Neural cell (in vitro differentiated cells): ENCODE measurements at regions not wholly inside any gene's neighbourhood (a gene's known extent, or its start where the extent isn't known, plus 50 kb on each side); places are given as distances from the start of the nearest gene placed in this dataset.

Experiments
- H2AFZ ChIP-seq: fragments of 200-600, 300-800 bp; sonication (generic), shearing (Covaris generic); 2 replicates; pipeline ENCODE4 v1.6.0; 2014; ENCODE audit warnings: low read depth, mild to moderate bottlenecking, antibody characterized with exemption, low read length, moderate library complexity
- H3F3A ChIP-seq: fragments of 200-600 bp; shearing (Covaris generic); 2 replicates; pipeline ENCODE4 v1.6.1; 2016; ENCODE audit warnings: mild to moderate bottlenecking, moderate library complexity, mixed read lengths, antibody characterized with exemption, low read length; ENCODE audit not compliant: insufficient read depth, poor library complexity, severe bottlenecking
- H3K27ac ChIP-seq: fragments of 200-600, 300-800 bp; sonication (generic), shearing (Covaris generic); 2 replicates; pipeline ENCODE4 v1.5.1; 2014; ENCODE audit warnings: mild to moderate bottlenecking, low read length, moderate library complexity
- H3K27me3 ChIP-seq: fragments of 300-800, 200-600 bp; sonication (generic), shearing (Covaris generic); 2 replicates; pipeline ENCODE4 v1.6.0; 2014; ENCODE audit warnings: mild to moderate bottlenecking, low read depth, low read length, moderate library complexity; ENCODE audit not compliant: insufficient read depth
- H3K36me3 ChIP-seq: fragments of 300-800, 200-600 bp; sonication (generic), shearing (Covaris generic); 2 replicates; pipeline ENCODE4 v1.5.1; 2014; ENCODE audit warnings: mild to moderate bottlenecking, antibody characterized with exemption, low read length, moderate library complexity; ENCODE audit not compliant: insufficient read depth
- H3K4me2 ChIP-seq: fragments of 300-800, 200-600 bp; sonication (generic), shearing (Covaris generic); 2 replicates; pipeline ENCODE4 v1.6.0; 2014; ENCODE audit warnings: mild to moderate bottlenecking, low read length
- H3K4me3 ChIP-seq: fragments of 300-800, 200-600 bp; sonication (generic), shearing (Covaris generic); 2 replicates; pipeline ENCODE4 v1.5.1; 2014; ENCODE audit warnings: mild to moderate bottlenecking, low read length, moderate library complexity
- H3K79me2 ChIP-seq: fragments of 200-600 bp; shearing (Covaris generic); replicated peaks from 2 replicates; pipeline ENCODE4 v1.6.0; 2014; ENCODE audit warnings: mild to moderate bottlenecking, low read length, moderate library complexity; ENCODE audit not compliant: insufficient read depth
- H3K9ac ChIP-seq: fragments of 300-800, 200-600 bp; sonication (generic), shearing (Covaris generic); 2 replicates; pipeline ENCODE4 v1.6.1; 2016; ENCODE audit warnings: mild to moderate bottlenecking, low read length, mixed read lengths
- H3K9me2 ChIP-seq: fragments of 200-600 bp; shearing (Covaris generic); 2 replicates; pipeline ENCODE4 v1.6.1; 2016; ENCODE audit warnings: mild to moderate bottlenecking, low read length, mixed read lengths; ENCODE audit not compliant: insufficient read depth
- H3K9me3 ChIP-seq: fragments of 200-600, 300-800 bp; sonication (generic), shearing (Covaris generic); 2 replicates; pipeline ENCODE4 v1.6.1; 2016; ENCODE audit warnings: mild to moderate bottlenecking, mixed run types, low read length, moderate library complexity, mixed read lengths
- H4K20me1 ChIP-seq: fragments of 200-600 bp; shearing (Covaris generic); 2 replicates; pipeline ENCODE4 v1.6.1; 2016; ENCODE audit warnings: mild to moderate bottlenecking, mixed run types; ENCODE audit not compliant: insufficient read depth
- CTCF ChIP-seq: fragments of 450-650 bp; IDR thresholded peaks from 2 replicates; pipeline ENCODE4 v1.5.1; 2014; ENCODE audit warnings: antibody characterized with exemption, mild to moderate bottlenecking, moderate library complexity; ENCODE audit not compliant: poor library complexity, severe bottlenecking
- EP300 ChIP-seq: fragments of 450-650 bp; conservative IDR thresholded peaks from 2 replicates; pipeline ENCODE4 v1.6.1; 2014; ENCODE audit warnings: antibody characterized with exemption, mild to moderate bottlenecking, moderate library complexity; ENCODE audit not compliant: poor library complexity, severe bottlenecking
- EZH2 ChIP-seq: fragments of 200-600, 300-800 bp; shearing (Covaris generic), sonication (generic); IDR thresholded peaks from 2 replicates; pipeline ENCODE4 v1.6.1; 2014; ENCODE audit warnings: antibody characterized with exemption, low read length, borderline replicate concordance, mild to moderate bottlenecking; ENCODE audit not compliant: insufficient read depth, poor library complexity, severe bottlenecking
- MXI1 ChIP-seq: fragments of 450-650 bp; conservative IDR thresholded peaks from 2 replicates; pipeline ENCODE4 v1.6.1; 2014; ENCODE audit warnings: antibody characterized with exemption, mild to moderate bottlenecking; ENCODE audit not compliant: poor library complexity, severe bottlenecking
- POLR2AphosphoS5 ChIP-seq: IDR thresholded peaks from 2 replicates; pipeline ENCODE4 v1.6.1; 2012
- RAD21 ChIP-seq: fragments of 450-650 bp; conservative IDR thresholded peaks from 2 replicates; pipeline ENCODE4 v1.6.1; 2014; ENCODE audit warnings: antibody characterized with exemption, mild to moderate bottlenecking, moderate library complexity
- REST ChIP-seq: IDR thresholded peaks from 2 replicates; pipeline ENCODE4 v1.6.1; 2012; ENCODE audit warnings: borderline replicate concordance
- SMC3 ChIP-seq: fragments of 450-650 bp; conservative IDR thresholded peaks from 2 replicates; pipeline ENCODE4 v1.6.1; 2014; ENCODE audit warnings: antibody characterized with exemption, mild to moderate bottlenecking, moderate library complexity; ENCODE audit not compliant: poor library complexity
- TAF1 ChIP-seq: IDR thresholded peaks from 2 replicates; pipeline ENCODE4 v1.6.1; 2012; ENCODE audit warnings: low read depth

- TF ChIP-seq EP300 (no peak), MXI1 (no peak), CTCF (no peak), SMC3 (no peak), TAF1 (no peak), REST (no peak), RAD21 (no peak)
- H3K79me2 ChIP-seq = no peaks in the 10 kb centered on the region
- H3K4me2 ChIP-seq = no peak overlapping the region
- H3K9me3 ChIP-seq = no peaks in the 10 kb centered on the region
- no peaks in the 10 kb centered on the region for H4K20me1 ChIP-seq
- H3K9ac ChIP-seq = no peak overlapping the region
- H3K36me3 ChIP-seq = no peaks in the 10 kb centered on the region
- H3K27me3 ChIP-seq = no peaks in the 10 kb centered on the region
- H3K9me2 ChIP-seq = no peaks in the 10 kb centered on the region
- H3K27ac ChIP-seq = no peak overlapping the region
- no peaks in the 10 kb centered on the region for H3F3A ChIP-seq
- no peak overlapping the region for H2AFZ ChIP-seq
- no peak overlapping the region for H3K4me3 ChIP-seq
Observed at GRCh38 chr10:8356283-8356682, 301.8 kb downstream of the GATA3 start.

GRCh38 chr10:8359467-8359866 is 305.0 kb downstream of the GATA3 start:
- H3K9me2 ChIP-seq = no peaks in the 10 kb centered on the region
- TF ChIP-seq SMC3 (no peak), REST (no peak), MXI1 (no peak), POLR2AphosphoS5 (no peak), CTCF (no peak), RAD21 (no peak), TAF1 (no peak), EP300 (no peak), EZH2 (no peak)
- H2AFZ ChIP-seq = no peak overlapping the region
- H4K20me1 ChIP-seq = no peaks in the 10 kb centered on the region
- no peaks in the 10 kb centered on the region for H3K79me2 ChIP-seq
- no peaks in the 10 kb centered on the region for H3K27me3 ChIP-seq
- no peak overlapping the region for H3K27ac ChIP-seq
- no peak overlapping the region for H3K4me2 ChIP-seq
- no peaks in the 10 kb centered on the region for H3K36me3 ChIP-seq
- no peak overlapping the region for H3K9ac ChIP-seq
- no peak overlapping the region for H3K4me3 ChIP-seq
- no peaks in the 10 kb centered on the region for H3K9me3 ChIP-seq
- H3F3A ChIP-seq = no peaks in the 10 kb centered on the region
